ENCODE measurements at regions not wholly inside any gene's neighbourhood (a gene's known extent, or its start where the extent isn't known, plus 50 kb on each side); places are given as distances from the start of the nearest gene placed in this dataset.

DNA sequence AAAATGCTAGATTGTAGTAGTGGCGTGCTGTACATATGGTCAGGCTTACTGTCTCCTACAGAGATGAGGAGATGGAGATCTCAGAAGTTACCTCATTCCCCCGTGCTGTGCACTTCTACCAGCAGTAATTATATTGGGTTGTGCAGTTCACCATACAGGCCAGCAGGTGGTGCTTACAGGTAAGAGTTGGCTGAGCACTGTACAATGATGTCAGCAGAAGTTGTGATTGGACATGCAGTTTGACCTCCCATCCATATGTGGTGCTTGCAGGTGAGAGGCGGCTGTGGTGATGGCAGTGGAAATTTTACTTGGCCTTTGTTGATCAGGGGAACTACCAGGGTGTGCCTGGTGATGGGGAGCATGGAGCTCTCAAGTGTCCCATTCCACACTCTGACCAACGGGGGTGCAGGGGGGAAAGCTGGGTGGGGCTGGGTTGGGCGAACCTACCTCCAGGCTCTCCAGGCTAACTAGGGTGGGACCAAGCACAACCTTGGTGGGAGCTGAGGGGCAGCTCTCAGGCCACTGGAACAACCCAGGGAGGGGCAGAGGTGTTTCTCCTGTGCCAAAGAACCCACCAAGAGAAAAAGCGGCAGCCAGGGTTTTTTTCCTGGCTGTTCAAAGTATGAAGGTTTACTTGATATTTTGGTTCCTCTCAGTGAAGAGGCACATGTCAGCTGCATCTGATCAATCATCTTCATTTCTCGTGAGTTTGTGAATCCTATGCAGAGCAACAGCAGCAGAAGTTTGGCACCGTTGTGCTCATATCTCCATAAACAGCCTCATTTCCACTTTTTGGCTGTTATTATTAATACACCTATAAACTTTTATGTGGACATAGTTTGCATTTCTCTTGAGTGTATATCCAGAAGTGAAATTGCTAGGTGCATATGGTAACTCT, 73.8 kb upstream of the FREM3 start:
- no peaks in the 10 kb centered on the region for H3K4me1 ChIP-seq
- TF ChIP-seq, protein P1, sequence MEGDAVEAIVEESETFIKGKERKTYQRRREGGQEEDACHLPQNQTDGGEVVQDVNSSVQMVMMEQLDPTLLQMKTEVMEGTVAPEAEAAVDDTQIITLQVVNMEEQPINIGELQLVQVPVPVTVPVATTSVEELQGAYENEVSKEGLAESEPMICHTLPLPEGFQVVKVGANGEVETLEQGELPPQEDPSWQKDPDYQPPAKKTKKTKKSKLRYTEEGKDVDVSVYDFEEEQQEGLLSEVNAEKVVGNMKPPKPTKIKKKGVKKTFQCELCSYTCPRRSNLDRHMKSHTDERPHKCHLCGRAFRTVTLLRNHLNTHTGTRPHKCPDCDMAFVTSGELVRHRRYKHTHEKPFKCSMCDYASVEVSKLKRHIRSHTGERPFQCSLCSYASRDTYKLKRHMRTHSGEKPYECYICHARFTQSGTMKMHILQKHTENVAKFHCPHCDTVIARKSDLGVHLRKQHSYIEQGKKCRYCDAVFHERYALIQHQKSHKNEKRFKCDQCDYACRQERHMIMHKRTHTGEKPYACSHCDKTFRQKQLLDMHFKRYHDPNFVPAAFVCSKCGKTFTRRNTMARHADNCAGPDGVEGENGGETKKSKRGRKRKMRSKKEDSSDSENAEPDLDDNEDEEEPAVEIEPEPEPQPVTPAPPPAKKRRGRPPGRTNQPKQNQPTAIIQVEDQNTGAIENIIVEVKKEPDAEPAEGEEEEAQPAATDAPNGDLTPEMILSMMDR (IDR thresholded peaks at IDR 0.05) = peak in 1 of 2 experiments; percentile 18
- H3K9me3 ChIP-seq = peaks cover 0 to 4% (median 0%) of the 10 kb centered on the region in 3 donors
- H3K36me3 ChIP-seq = no peaks in the 10 kb centered on the region
- intact Hi-C loops (cut with DNase I; ENCODE audit: low total_unique reads) = no loop called here
- DNase-seq = peak in 1 of 2 donors; percentile 27
- H3K27ac ChIP-seq = no peak overlapping the region
- no peaks in the 10 kb centered on the region for H3K27me3 ChIP-seq
- H3K4me3 ChIP-seq = no peak overlapping the region

DNA sequence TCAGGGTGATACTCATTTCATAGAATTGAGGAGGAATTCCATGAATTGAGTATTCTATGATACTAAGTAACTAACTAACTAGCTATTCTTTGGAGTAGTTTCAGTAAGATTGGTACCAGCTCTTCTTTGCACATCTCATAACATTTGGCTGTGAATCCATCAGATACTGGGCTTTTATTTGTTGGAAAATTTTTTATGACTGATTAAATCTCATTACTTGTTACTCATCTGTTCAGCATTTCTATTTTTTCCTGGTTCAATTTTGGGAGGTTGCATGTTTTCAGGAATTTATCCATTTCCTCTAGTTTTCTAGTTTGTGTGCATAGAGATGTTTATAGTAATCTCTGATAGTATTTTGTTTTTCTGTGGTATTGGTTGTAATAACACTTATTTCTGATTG, 70.8 kb upstream of the FREM3 start:
- Histone ChIP-seq H3K27ac (no peak overlapping the region), H3K27me3 (no peaks in the 10 kb centered on the region), H3K36me3 (no peaks in the 10 kb centered on the region), H3K4me1 (peaks cover 0 to 9% (median 0%) of the 10 kb centered on the region in 4 donors), H3K9me3 (peaks cover 0 to 4% (median 0%) of the 10 kb centered on the region in 3 donors), H3K4me3 (no peak overlapping the region)
- intact Hi-C loops (cut with DNase I; ENCODE audit: low total_unique reads) = no loop called here
- TF ChIP-seq, protein P1 (IDR thresholded peaks at IDR 0.05) = no peak
- DNase-seq = no peak

- Histone ChIP-seq H3K9me3 (peaks cover 0 to 4% (median 0%) of the 10 kb centered on the region in 3 donors), H3K27ac (no peak overlapping the region), H3K27me3 (no peaks in the 10 kb centered on the region), H3K36me3 (no peaks in the 10 kb centered on the region), H3K4me1 (peaks cover 0 to 9% (median 0%) of the 10 kb centered on the region in 4 donors), H3K4me3 (no peak overlapping the region)
- no peak for DNase-seq
- TF ChIP-seq, protein P1 (IDR thresholded peaks at IDR 0.05) = no peak
- intact Hi-C loops (cut with DNase I; ENCODE audit: low total_unique reads) = no loop called here
Measured at GRCh38 chr4:143768007-143768591, 67.6 kb upstream of the FREM3 start.

DNA sequence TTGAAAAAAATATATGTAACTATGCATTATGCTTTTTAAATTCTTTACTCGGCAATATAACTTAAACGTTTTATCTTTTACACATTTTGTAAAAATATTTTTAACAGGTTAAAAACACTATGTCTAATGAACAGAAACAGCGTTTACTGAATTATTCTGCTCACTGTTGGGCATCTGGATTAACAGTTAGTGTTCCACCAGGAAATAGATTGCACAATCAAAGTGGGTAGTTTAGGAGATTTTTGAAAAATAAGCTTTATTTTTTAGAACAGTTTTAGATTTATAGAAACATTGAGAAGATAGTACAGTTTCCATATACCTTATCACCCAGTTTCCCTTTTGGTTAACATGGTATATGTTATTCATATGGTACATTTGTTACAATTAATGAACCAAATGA, 63.1 kb upstream of the FREM3 start:
- Histone ChIP-seq H3K36me3 (no peaks in the 10 kb centered on the region), H3K27ac (no peak overlapping the region), H3K4me3 (no peak overlapping the region), H3K4me1 (peaks cover 0 to 41% (median 0%) of the 10 kb centered on the region in 4 donors), H3K27me3 (no peaks in the 10 kb centered on the region), H3K9me3 (no peaks in the 10 kb centered on the region)
- DNase-seq = no peak
- intact Hi-C loops (cut with DNase I; ENCODE audit: low total_unique reads) = no loop called here
- TF ChIP-seq, protein P1 (IDR thresholded peaks at IDR 0.05) = no peak

DNA sequence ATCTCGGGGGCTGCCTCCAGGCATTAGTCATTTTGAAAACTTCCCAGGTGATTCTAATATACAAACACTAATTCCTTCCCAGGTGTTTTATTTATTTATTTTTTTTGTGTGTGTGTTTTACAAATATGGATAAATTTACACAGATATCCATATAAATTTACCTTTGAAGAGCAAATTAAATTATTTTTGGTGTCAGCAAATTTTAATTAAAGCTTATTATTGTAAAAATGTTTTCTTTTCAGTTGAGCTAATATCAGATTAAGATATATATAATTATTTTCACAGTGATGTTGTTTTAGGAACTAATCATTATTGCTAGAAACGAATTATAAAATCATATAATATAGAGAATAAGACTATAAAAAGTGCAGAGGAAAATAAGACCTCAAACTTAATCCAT, 62.0 kb upstream of the FREM3 start:
- no peak for DNase-seq
- Histone ChIP-seq H3K4me1 (peaks cover 0 to 32% (median 0%) of the 10 kb centered on the region in 4 donors), H3K9me3 (no peaks in the 10 kb centered on the region), H3K36me3 (no peaks in the 10 kb centered on the region), H3K4me3 (no peak overlapping the region), H3K27ac (no peak overlapping the region), H3K27me3 (no peaks in the 10 kb centered on the region)
- TF ChIP-seq, protein P1 (IDR thresholded peaks at IDR 0.05) = no peak
- intact Hi-C loops (cut with DNase I; ENCODE audit: low total_unique reads) = no loop called here
